ENCODE measurements at regions not wholly inside any gene's neighbourhood (a gene's known extent, or its start where the extent isn't known, plus 50 kb on each side); places are given as distances from the start of the nearest gene placed in this dataset.
"Not testable (repeated sequence)": the region's sequence is repeated elsewhere in the genome, so short reads cannot be mapped to it uniquely, and the experiment has no call there.

DNA sequence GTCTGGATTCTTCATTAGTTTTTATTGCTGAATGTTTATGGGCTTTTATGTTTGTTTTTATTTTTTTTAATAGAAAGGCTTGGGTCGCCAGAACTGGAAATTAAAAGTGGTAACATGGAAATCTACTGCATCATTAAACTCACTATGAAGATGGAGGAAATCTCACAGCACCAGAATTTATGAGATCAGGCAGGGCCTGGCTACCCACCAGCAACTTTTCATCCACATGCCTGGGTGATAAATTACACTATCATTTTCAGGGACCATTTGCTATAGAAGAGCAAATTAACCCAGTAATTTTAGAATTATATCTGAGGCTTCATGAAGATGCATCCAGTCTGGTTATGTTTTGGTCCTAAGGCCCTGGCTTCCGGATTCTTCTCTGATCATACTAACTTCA is 57.8 kb upstream of the PLCB4 start:
- Histone ChIP-seq H2AFZ (ENCODE audit: low read depth, low read length) (no peak overlapping the region), H3K9ac (ENCODE audit: insufficient read depth in 1 of 2, low read depth in 2 of 2, low read length in 2 of 2) (no peak overlapping the region), H3K36me3 (ENCODE audit: control insufficient read depth, insufficient read depth, low read length) (no peaks in the 10 kb centered on the region), H3K27me3 (ENCODE audit: control insufficient read depth in 2 of 2, insufficient read depth in 2 of 2, low read length in 2 of 2) (no peaks in the 10 kb centered on the region), H4K20me1 (replicated peaks; ENCODE audit: control insufficient read depth, insufficient read depth, low read length) (no peaks in the 10 kb centered on the region), H3K4me3 (no peak overlapping the region), H3K79me2 (ENCODE audit: control insufficient read depth, insufficient read depth, low read length) (no peaks in the 10 kb centered on the region), H3K4me2 (ENCODE audit: insufficient read depth, low read length) (no peak overlapping the region), H3K9me1 (ENCODE audit: control insufficient read depth, insufficient read depth, low read length) (no peaks in the 10 kb centered on the region), H3K27ac (ENCODE audit: extremely low read depth, low read depth, low read length) (no peak overlapping the region), H3K9me3 (replicated peaks; ENCODE audit: control insufficient read depth, insufficient read depth, low read depth, low read length) (no peaks in the 10 kb centered on the region), H3K4me1 (replicated peaks in 1 of 2; ENCODE audit: control insufficient read depth in 2 of 2, insufficient read depth in 2 of 2, low read length in 2 of 2) (no peaks in the 10 kb centered on the region)
- BruUV-seq (replicated peaks): no TSS peak
- no peak for FAIRE-seq
- 6% methylated on average over 2 of the region's 2 CpGs for WGBS (ENCODE audit: insufficient coverage, low coverage, missing lambda C conversion rate)
- intact Hi-C loops (cut with micrococcal nuclease) (no loop called here), in situ Hi-C loops (cut with MboI) (no loop called here)
- no peak for DNase-seq (ENCODE audit: extremely low read depth in 1 of 4, low spot score in 3 of 4)
- ATAC-seq: no peak
- TF ChIP-seq NR2C1 (IDR thresholded peaks at IDR 0.05) (no peak), NR2C1 (tag; IDR thresholded peaks at IDR 0.05) (no peak), ZBTB43 (CRISPR knock-in tag; IDR thresholded peaks at IDR 0.05) (no peak)
- TF ChIP-seq, protein P1, sequence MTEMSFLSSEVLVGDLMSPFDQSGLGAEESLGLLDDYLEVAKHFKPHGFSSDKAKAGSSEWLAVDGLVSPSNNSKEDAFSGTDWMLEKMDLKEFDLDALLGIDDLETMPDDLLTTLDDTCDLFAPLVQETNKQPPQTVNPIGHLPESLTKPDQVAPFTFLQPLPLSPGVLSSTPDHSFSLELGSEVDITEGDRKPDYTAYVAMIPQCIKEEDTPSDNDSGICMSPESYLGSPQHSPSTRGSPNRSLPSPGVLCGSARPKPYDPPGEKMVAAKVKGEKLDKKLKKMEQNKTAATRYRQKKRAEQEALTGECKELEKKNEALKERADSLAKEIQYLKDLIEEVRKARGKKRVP (CRISPR knock-in tag; IDR thresholded peaks at IDR 0.05): no peak
- POLR2A ChIA-PET: interaction anchor here (0.7 kb wide), 1 partner anchor 9 kb away, joined by 4 read pairs; no protein-coding TSS in a partner anchor
- CTCF ChIA-PET (ENCODE audit: low intra/inter-chr PET ratio): no interaction called here

- H3K27ac ChIP-seq (ENCODE audit: extremely low read depth, low read depth, low read length); H2AFZ ChIP-seq (ENCODE audit: low read depth, low read length); H3K27me3 ChIP-seq (ENCODE audit: control insufficient read depth in 2 of 2, insufficient read depth in 2 of 2, low read length in 2 of 2); H3K79me2 ChIP-seq (ENCODE audit: control insufficient read depth, insufficient read depth, low read length); H3K4me1 ChIP-seq (replicated peaks in 1 of 2; ENCODE audit: control insufficient read depth in 2 of 2, insufficient read depth in 2 of 2, low read length in 2 of 2); BruUV-seq (replicated peaks); intact Hi-C loops (cut with micrococcal nuclease); H3K9ac ChIP-seq (ENCODE audit: insufficient read depth in 1 of 2, low read depth in 2 of 2, low read length in 2 of 2); POLR2A ChIA-PET; H3K9me3 ChIP-seq (replicated peaks; ENCODE audit: control insufficient read depth, insufficient read depth, low read depth, low read length); H4K20me1 ChIP-seq (replicated peaks; ENCODE audit: control insufficient read depth, insufficient read depth, low read length); H3K36me3 ChIP-seq (ENCODE audit: control insufficient read depth, insufficient read depth, low read length); ATAC-seq; FAIRE-seq; H3K4me3 ChIP-seq; DNase-seq (ENCODE audit: extremely low read depth in 1 of 4, low spot score in 3 of 4); H3K4me2 ChIP-seq (ENCODE audit: insufficient read depth, low read length); in situ Hi-C loops (cut with MboI); H3K9me1 ChIP-seq (ENCODE audit: control insufficient read depth, insufficient read depth, low read length); CTCF ChIA-PET (ENCODE audit: low intra/inter-chr PET ratio): not testable (repeated sequence)
- 5% methylated on average over 4 of the region's 6 CpGs for WGBS (ENCODE audit: insufficient coverage, low coverage, missing lambda C conversion rate)
These were observed 53.5 kb upstream of the PLCB4 start for GRCh38 chr20:9015232-9015983.

Data from K562 (cell line).